ENCODE measurements at regions not wholly inside any gene's neighbourhood (a gene's known extent, or its start where the extent isn't known, plus 50 kb on each side); places are given as distances from the start of the nearest gene placed in this dataset.
"Not testable (repeated sequence)": the region's sequence is repeated elsewhere in the genome, so short reads cannot be mapped to it uniquely, and the experiment has no call there.

GRCh38 chr2:47728551-47728950 is 54.4 kb upstream of the MSH6 start:
- DNase-seq = no peak

GRCh38 chr2:47727956-47728355 is 55.0 kb upstream of the MSH6 start:
- no peak for DNase-seq

- not testable (repeated sequence) for DNase-seq
Observed at GRCh38 chr2:47726978-47727377, 56.0 kb upstream of the MSH6 start.

- DNase-seq = no peak
Observed at GRCh38 chr2:47725808-47726207, 57.1 kb upstream of the MSH6 start.

- no peak for DNase-seq
Observed at GRCh38 chr2:47724221-47724981, 58.5 kb upstream of the MSH6 start.

- DNase-seq = no peak
Observed at GRCh38 chr2:47721296-47721695, 61.6 kb upstream of the MSH6 start.

GRCh38 chr2:47720559-47720958 is 62.4 kb upstream of the MSH6 start:
- no peak for DNase-seq

GRCh38 chr2:47720036-47720435 is 62.9 kb upstream of the MSH6 start:
- no peak for DNase-seq

GRCh38 chr2:47719099-47719498 is 63.8 kb upstream of the MSH6 start:
- no peak for DNase-seq

GRCh38 chr2:47716307-47716706 is 66.6 kb upstream of the MSH6 start:
- not testable (repeated sequence) for DNase-seq

GRCh38 chr2:47715552-47715951 is 67.4 kb upstream of the MSH6 start:
- DNase-seq = no peak

GRCh38 chr2:47708801-47709499 is 74.0 kb upstream of the MSH6 start:
- no peak for DNase-seq

GRCh38 chr2:47704287-47704686 is 78.7 kb upstream of the MSH6 start:
- DNase-seq = no peak

GRCh38 chr2:47699533-47700215 is 83.3 kb upstream of the MSH6 start:
- DNase-seq = no peak

- not testable (repeated sequence) for DNase-seq
Observed at GRCh38 chr2:47698436-47698972, 84.4 kb upstream of the MSH6 start.

GRCh38 chr2:47697681-47698435 is 85.1 kb upstream of the MSH6 start:
- DNase-seq = not testable (repeated sequence)

- no peak for DNase-seq
Observed at GRCh38 chr2:47697000-47697601, 85.8 kb upstream of the MSH6 start.

GRCh38 chr2:47696478-47696831 is 86.5 kb upstream of the MSH6 start:
- no peak for DNase-seq

GRCh38 chr2:47695800-47696477 is 87.0 kb upstream of the MSH6 start:
- DNase-seq = no peak

- DNase-seq = not testable (repeated sequence)
Observed at GRCh38 chr2:47694451-47694850, 88.5 kb upstream of the MSH6 start.

- not testable (repeated sequence) for DNase-seq
Observed at GRCh38 chr2:47690706-47691325, 92.1 kb upstream of the MSH6 start.

Measured in T1000 (cell line).